ENCODE measurements at regions not wholly inside any gene's neighbourhood (a gene's known extent, or its start where the extent isn't known, plus 50 kb on each side); places are given as distances from the start of the nearest gene placed in this dataset.

GRCh38 chr10:130230036-130230435, 93.8 kb downstream of the GLRX3 start:
- DNase-seq (ENCODE audit: low read depth), result no peak

- no peak for DNase-seq (ENCODE audit: low read depth)
Observed at GRCh38 chr10:130230611-130231010, 94.4 kb downstream of the GLRX3 start.

GRCh38 chr10:130231251-130231741, 95.1 kb downstream of the GLRX3 start:
- DNase-seq (ENCODE audit: low read depth), result no peak

GRCh38 chr10:130232166-130233034, 96.2 kb downstream of the GLRX3 start:
- DNase-seq (ENCODE audit: low read depth), result no peak

GRCh38 chr10:130233035-130233360, 96.8 kb downstream of the GLRX3 start:
- DNase-seq (ENCODE audit: low read depth), result no peak

- DNase-seq (ENCODE audit: low read depth), result no peak
Observed at GRCh38 chr10:130233426-130233825, 97.2 kb downstream of the GLRX3 start.

- DNase-seq (ENCODE audit: low read depth), result no peak
Observed at GRCh38 chr10:130234171-130234965, 98.2 kb downstream of the GLRX3 start.

GRCh38 chr10:130236711-130237110, 100.5 kb downstream of the GLRX3 start:
- no peak for DNase-seq (ENCODE audit: low read depth)

GRCh38 chr10:130240409-130240808, 104.2 kb downstream of the GLRX3 start:
- DNase-seq (ENCODE audit: low read depth), result no peak

- no peak for DNase-seq (ENCODE audit: low read depth)
Observed at GRCh38 chr10:130242513-130242912, 106.3 kb downstream of the GLRX3 start.

- no peak for DNase-seq (ENCODE audit: low read depth)
Observed at GRCh38 chr10:130243015-130243414, 106.8 kb downstream of the GLRX3 start.

GRCh38 chr10:130244031-130244927, 108.1 kb downstream of the GLRX3 start:
- no peak for DNase-seq (ENCODE audit: low read depth)

- DNase-seq (ENCODE audit: low read depth), result no peak
Observed at GRCh38 chr10:130244928-130245495, 108.8 kb downstream of the GLRX3 start.

- no peak for DNase-seq (ENCODE audit: low read depth)
Observed at GRCh38 chr10:130246113-130246512, 109.9 kb downstream of the GLRX3 start.

- no peak for DNase-seq (ENCODE audit: low read depth)
Observed at GRCh38 chr10:130250127-130250526, 113.9 kb downstream of the GLRX3 start.

- no peak for DNase-seq (ENCODE audit: low read depth)
Observed at GRCh38 chr10:130251766-130252165, 115.6 kb downstream of the GLRX3 start.

GRCh38 chr10:130254243-130254642, 118.1 kb downstream of the GLRX3 start:
- DNase-seq (ENCODE audit: low read depth), result no peak

GRCh38 chr10:130254662-130255061, 118.5 kb downstream of the GLRX3 start:
- DNase-seq (ENCODE audit: low read depth), result no peak

GRCh38 chr10:130255777-130256176, 119.6 kb downstream of the GLRX3 start:
- no peak for DNase-seq (ENCODE audit: low read depth)

- no peak for DNase-seq (ENCODE audit: low read depth)
Observed at GRCh38 chr10:130257897-130258296, 121.7 kb downstream of the GLRX3 start.

- DNase-seq (ENCODE audit: low read depth), result no peak
Observed at GRCh38 chr10:130259380-130259779, 123.2 kb downstream of the GLRX3 start.

GRCh38 chr10:130261306-130261705, 125.1 kb downstream of the GLRX3 start:
- DNase-seq (ENCODE audit: low read depth), result no peak

Measured in activated T-cell treated with anti-CD3 and anti-CD28 coated beads for 48 hours (primary cell).